Activated naive CD4-positive, alpha-beta T cell treated with anti-CD3 and anti-CD28 coated beads, Interleukin-2, amount 10 ng/mL, durations not matched to agents 7 days and 5 days (primary cell): ENCODE measurements at regions not wholly inside any gene's neighbourhood (a gene's known extent, or its start where the extent isn't known, plus 50 kb on each side); places are given as distances from the start of the nearest gene placed in this dataset.
"Not testable (repeated sequence)": the region's sequence is repeated elsewhere in the genome, so short reads cannot be mapped to it uniquely, and the experiment has no call there.

Experiments
- CTCF ChIA-PET: fragments of 350-600 bp; sonication (Branson Sonifier 250); formaldehyde crosslinking; loops from one replicate; lab custom pipeline; 2021; ENCODE audit warnings: antibody characterized with exemption; lab: Charles Lee
- DNase-seq: peaks from one replicate; pipeline ENCODE4 v3.0.0-alpha.2; 2020
- H3K27ac Mint-ChIP-seq: one replicate; pipeline ENCODE4 v1.8.0; 2021; ENCODE audit warnings: mild to moderate bottlenecking, moderate library complexity, mixed read lengths
- H3K27me3 Mint-ChIP-seq: one replicate; pipeline ENCODE4 v1.8.0; 2021; ENCODE audit warnings: mild to moderate bottlenecking, mixed read lengths
- H3K36me3 Mint-ChIP-seq: one replicate; pipeline ENCODE4 v1.8.0; 2021; ENCODE audit warnings: mixed read lengths
- H3K4me1 Mint-ChIP-seq: one replicate; pipeline ENCODE4 v1.8.0; 2021; ENCODE audit warnings: mixed read lengths
- H3K4me3 Mint-ChIP-seq: one replicate; pipeline ENCODE4 v1.8.0; 2021; ENCODE audit warnings: mild to moderate bottlenecking, moderate library complexity, mixed read lengths
- H3K9me3 Mint-ChIP-seq: one replicate; pipeline ENCODE4 v1.8.0; 2021; ENCODE audit warnings: mixed read lengths

DNA sequence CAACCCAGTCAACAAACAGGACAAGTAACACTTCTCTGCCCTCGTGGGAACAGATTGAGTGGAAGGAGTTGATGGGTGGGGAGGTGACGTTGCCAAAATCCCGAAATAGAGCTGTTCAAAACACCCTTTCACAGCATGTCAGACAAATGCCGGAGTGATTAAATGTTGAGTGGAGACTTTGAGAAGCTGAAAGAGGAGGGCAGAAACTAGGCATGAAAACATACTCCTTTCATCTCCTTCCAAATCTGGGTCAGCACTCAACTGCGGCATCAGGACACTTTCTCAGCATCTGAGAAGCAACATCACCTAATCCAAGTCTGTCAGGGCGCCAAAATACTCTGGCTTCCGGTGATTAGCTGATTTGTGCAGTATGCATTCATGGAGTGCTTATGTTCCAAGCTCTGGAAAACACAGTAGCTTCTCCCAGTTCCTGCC is 51.5 kb upstream of the MRI1 start:
- no peaks in the 10 kb centered on the region for H3K4me1 Mint-ChIP-seq
- peaks cover 27% of the 10 kb centered on the region for H3K27me3 Mint-ChIP-seq

DNA sequence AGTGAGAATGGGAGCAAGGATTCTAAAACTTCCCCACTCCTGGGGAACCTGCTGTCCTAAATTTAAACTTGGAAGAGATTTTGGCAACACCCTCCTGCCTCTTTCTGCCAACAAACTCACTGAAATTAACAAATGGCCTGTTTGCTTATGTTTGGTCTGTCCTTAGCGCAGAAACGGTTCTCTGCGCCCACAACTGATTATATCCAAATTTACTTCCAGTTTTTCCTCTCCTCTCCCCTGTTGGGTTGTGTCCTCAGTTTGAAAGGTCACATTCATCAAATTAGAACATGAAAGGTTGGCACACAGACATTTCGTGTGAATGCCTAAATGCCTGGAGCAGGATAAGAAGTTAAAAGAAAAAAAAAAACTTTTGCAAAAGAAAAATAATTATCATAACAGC is 56.4 kb upstream of the MRI1 start:
- Mint-ChIP-seq H3K27me3 (peaks cover 7% of the 10 kb centered on the region), H3K9me3 (no peaks in the 10 kb centered on the region), H3K4me1 (no peaks in the 10 kb centered on the region), H3K4me3 (no peak overlapping the region), H3K27ac (no peak overlapping the region), H3K36me3 (no peaks in the 10 kb centered on the region)
- CTCF ChIA-PET, result no interaction called here
- DNase-seq, result no peak

More for the DNA sequence above, 51.5 kb upstream of the MRI1 start:
- Mint-ChIP-seq H3K9me3 (peaks cover 6% of the 10 kb centered on the region), H3K36me3 (no peaks in the 10 kb centered on the region), H3K4me3 (no peak overlapping the region), H3K27ac (no peak overlapping the region)
- CTCF ChIA-PET, result interaction anchor here (0.7 kb wide), 1 partner anchor 227 kb away, joined by 3 read pairs; no protein-coding TSS in a partner anchor
- DNase-seq, result no peak

DNA sequence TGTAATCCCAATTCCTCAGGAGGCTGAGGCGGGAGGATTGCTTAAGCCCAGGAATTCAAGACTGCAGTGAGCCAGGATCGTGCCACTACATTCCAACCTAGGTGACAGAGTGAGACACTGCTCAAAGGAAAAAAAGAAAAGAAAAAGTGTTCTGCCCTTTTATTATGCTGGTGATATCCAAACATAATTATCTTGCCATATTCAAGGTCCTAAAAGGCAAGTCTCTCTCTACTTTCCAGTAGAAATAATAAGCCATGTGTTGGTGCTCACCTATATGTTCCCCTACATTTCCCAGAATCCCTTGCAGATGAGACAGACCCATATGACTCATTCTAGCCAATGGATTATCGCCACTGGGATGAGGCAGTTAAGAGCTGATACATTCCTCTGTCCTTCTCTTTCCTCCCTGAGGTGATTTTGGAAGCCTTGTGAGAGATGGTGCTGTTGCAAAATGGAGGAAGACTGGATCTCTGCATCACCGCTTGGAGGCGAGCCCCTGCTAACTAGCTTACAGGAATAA is 58.3 kb upstream of the MRI1 start:
- Mint-ChIP-seq H3K4me3 (no peak overlapping the region), H3K27me3 (peaks cover 14% of the 10 kb centered on the region), H3K36me3 (no peaks in the 10 kb centered on the region), H3K4me1 (no peaks in the 10 kb centered on the region), H3K9me3 (peaks cover 2% of the 10 kb centered on the region), H3K27ac (no peak overlapping the region)
- no peak for DNase-seq
- CTCF ChIA-PET, result no interaction called here

GRCh38 chr19:13705201-13705600 is 59.1 kb upstream of the MRI1 start:
- no peak overlapping the region for H3K4me3 Mint-ChIP-seq
- H3K36me3 Mint-ChIP-seq, result no peaks in the 10 kb centered on the region
- peaks cover 14% of the 10 kb centered on the region for H3K27me3 Mint-ChIP-seq
- DNase-seq, result no peak
- CTCF ChIA-PET, result no interaction called here
- H3K4me1 Mint-ChIP-seq, result no peaks in the 10 kb centered on the region
- H3K9me3 Mint-ChIP-seq, result peaks cover 2% of the 10 kb centered on the region
- no peak overlapping the region for H3K27ac Mint-ChIP-seq

- H3K27ac Mint-ChIP-seq, result no peak overlapping the region
- no peaks in the 10 kb centered on the region for H3K4me1 Mint-ChIP-seq
- no peak overlapping the region for H3K4me3 Mint-ChIP-seq
- CTCF ChIA-PET, result no interaction called here
- peaks cover 2% of the 10 kb centered on the region for H3K9me3 Mint-ChIP-seq
- H3K27me3 Mint-ChIP-seq, result peaks cover 14% of the 10 kb centered on the region
- H3K36me3 Mint-ChIP-seq, result no peaks in the 10 kb centered on the region
- no peak for DNase-seq
These were observed 62.7 kb upstream of the MRI1 start for GRCh38 chr19:13701624-13702023.

- no peaks in the 10 kb centered on the region for H3K4me1 Mint-ChIP-seq
- no peaks in the 10 kb centered on the region for H3K36me3 Mint-ChIP-seq
- H3K4me3 Mint-ChIP-seq, result no peak overlapping the region
- CTCF ChIA-PET, result no interaction called here
- H3K9me3 Mint-ChIP-seq, result peaks cover 2% of the 10 kb centered on the region
- no peak for DNase-seq
- no peak overlapping the region for H3K27ac Mint-ChIP-seq
- H3K27me3 Mint-ChIP-seq, result peaks cover 14% of the 10 kb centered on the region
These were observed 63.7 kb upstream of the MRI1 start for GRCh38 chr19:13700621-13701020.

GRCh38 chr19:13699786-13700185 is 64.5 kb upstream of the MRI1 start:
- Mint-ChIP-seq H3K4me3 (no peak overlapping the region), H3K36me3 (no peaks in the 10 kb centered on the region), H3K4me1 (no peaks in the 10 kb centered on the region), H3K27me3 (peaks cover 11% of the 10 kb centered on the region), H3K9me3 (peaks cover 2% of the 10 kb centered on the region), H3K27ac (no peak overlapping the region)
- CTCF ChIA-PET, result no interaction called here
- DNase-seq, result no peak

DNA sequence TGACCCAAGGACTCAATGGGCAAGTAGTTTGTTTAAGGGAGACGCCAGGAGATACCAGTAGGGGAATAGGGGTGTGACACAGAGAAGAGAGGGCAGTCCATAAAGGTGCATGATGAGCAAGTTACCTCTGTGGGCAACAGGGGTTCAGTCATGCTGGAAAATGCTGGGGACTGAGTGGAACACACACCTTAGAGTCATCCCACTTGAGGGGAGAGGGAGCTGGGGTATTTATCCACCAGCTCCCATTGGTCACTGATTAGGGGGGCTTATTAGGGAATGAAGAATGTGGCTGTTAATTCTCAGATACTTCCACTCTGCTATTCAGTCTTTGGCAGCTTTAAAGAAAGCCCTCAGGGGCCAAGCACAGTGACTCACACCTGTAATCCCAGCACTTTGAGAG is 67.5 kb upstream of the MRI1 start:
- no peak overlapping the region for H3K27ac Mint-ChIP-seq
- H3K9me3 Mint-ChIP-seq, result peaks cover 2% of the 10 kb centered on the region
- DNase-seq, result no peak
- CTCF ChIA-PET, result no interaction called here
- H3K27me3 Mint-ChIP-seq, result peaks cover 7% of the 10 kb centered on the region
- H3K36me3 Mint-ChIP-seq, result no peaks in the 10 kb centered on the region
- H3K4me3 Mint-ChIP-seq, result no peak overlapping the region
- H3K4me1 Mint-ChIP-seq, result no peaks in the 10 kb centered on the region

GRCh38 chr19:13693889-13694288 is 70.4 kb upstream of the MRI1 start:
- Mint-ChIP-seq H3K27ac (no peak overlapping the region), H3K36me3 (no peaks in the 10 kb centered on the region), H3K4me3 (no peak overlapping the region), H3K4me1 (no peaks in the 10 kb centered on the region), H3K27me3 (peaks cover 4% of the 10 kb centered on the region), H3K9me3 (no peaks in the 10 kb centered on the region)
- DNase-seq, result no peak
- CTCF ChIA-PET, result no interaction called here

- DNase-seq, result no peak
- Mint-ChIP-seq H3K4me3 (no peak overlapping the region), H3K27ac (no peak overlapping the region), H3K27me3 (no peaks in the 10 kb centered on the region), H3K4me1 (no peaks in the 10 kb centered on the region), H3K36me3 (no peaks in the 10 kb centered on the region), H3K9me3 (no peaks in the 10 kb centered on the region)
- CTCF ChIA-PET, result no interaction called here
These were observed 72.5 kb upstream of the MRI1 start for GRCh38 chr19:13691569-13692435.

DNA sequence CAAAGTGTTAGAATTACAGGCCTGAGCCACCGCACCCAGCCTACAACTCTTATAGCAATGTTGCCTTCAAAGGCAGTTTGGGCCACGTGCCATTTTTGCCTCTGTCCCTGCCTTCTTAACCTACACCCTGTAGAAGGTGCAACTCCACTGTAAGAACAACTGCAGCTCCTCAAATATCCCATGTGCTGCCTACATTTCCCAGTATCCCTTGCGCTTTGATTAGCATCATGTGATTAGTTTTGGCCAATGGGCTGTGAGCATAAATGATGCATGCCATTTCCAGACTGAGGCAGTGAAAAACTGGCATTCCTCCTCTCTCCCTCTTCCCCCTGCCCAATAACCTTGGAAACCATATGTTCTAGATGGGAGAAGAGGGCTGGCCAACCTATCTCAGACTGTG is 75.2 kb upstream of the MRI1 start:
- no peak overlapping the region for H3K4me3 Mint-ChIP-seq
- no peaks in the 10 kb centered on the region for H3K9me3 Mint-ChIP-seq
- no peaks in the 10 kb centered on the region for H3K4me1 Mint-ChIP-seq
- no peaks in the 10 kb centered on the region for H3K27me3 Mint-ChIP-seq
- H3K27ac Mint-ChIP-seq, result no peak overlapping the region
- CTCF ChIA-PET, result no interaction called here
- DNase-seq, result no peak
- no peaks in the 10 kb centered on the region for H3K36me3 Mint-ChIP-seq

DNA sequence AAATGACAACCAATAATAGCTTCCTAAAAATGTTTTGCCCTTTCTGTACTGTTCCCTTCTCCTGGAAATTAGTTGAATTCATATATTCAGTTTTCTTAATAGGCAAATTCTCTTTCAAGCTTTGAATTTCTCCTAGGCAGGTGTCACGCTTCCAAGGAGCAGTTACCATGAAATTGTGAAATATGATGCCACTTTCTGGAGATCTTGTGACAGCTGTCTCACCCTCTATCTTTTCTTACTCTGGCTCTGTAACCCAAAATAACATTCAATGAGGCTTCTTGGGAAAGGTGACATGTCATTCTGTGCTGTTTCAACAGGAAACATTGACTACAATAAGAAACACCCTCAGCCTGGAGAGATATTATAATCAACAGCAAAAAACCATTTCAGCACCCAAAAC is 80.3 kb upstream of the MRI1 start:
- Mint-ChIP-seq H3K27me3 (no peaks in the 10 kb centered on the region), H3K4me1 (no peaks in the 10 kb centered on the region), H3K27ac (no peak overlapping the region), H3K36me3 (peaks cover 2% of the 10 kb centered on the region), H3K9me3 (peaks cover 14% of the 10 kb centered on the region), H3K4me3 (no peak overlapping the region)
- DNase-seq, result no peak
- CTCF ChIA-PET, result no interaction called here

GRCh38 chr19:13681509-13681908 is 82.8 kb upstream of the MRI1 start:
- no peaks in the 10 kb centered on the region for H3K4me1 Mint-ChIP-seq
- peaks cover 2% of the 10 kb centered on the region for H3K36me3 Mint-ChIP-seq
- CTCF ChIA-PET, result no interaction called here
- DNase-seq, result no peak
- no peaks in the 10 kb centered on the region for H3K27me3 Mint-ChIP-seq
- H3K4me3 Mint-ChIP-seq, result no peak overlapping the region
- H3K9me3 Mint-ChIP-seq, result peaks cover 24% of the 10 kb centered on the region
- no peak overlapping the region for H3K27ac Mint-ChIP-seq

DNA sequence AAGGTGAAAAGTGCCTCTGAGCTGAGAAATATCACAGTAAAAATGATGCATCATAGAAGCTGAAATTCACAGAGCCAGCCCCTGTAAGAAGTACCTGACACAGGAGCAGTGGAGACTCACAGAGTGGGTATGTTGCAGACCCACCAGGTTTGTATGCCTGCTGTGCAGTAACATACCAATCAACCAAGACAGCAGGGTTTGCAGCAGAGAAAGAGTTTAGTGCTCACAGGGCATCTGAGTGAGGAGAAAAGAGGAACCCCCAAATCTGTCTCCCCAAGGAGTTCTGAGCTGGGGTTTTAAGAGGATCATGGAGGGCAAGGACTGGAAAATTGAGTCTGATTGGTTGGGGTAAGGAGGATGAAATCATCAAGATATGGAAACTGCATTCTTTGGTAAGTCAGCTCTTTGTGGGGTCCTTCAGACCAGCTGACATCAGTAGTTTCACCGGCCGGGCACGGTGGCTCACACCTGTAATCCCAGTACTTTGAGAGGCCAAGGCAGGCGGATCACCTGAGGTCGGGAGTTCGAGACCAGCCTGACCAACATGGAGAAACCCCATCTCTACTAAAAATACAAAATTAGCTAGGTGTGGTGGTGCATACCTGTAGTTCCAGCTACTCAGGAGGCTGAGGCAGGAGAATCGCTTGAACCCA is 83.5 kb upstream of the MRI1 start:
- H3K4me1 Mint-ChIP-seq, H3K27me3 Mint-ChIP-seq, DNase-seq, H3K4me3 Mint-ChIP-seq, H3K27ac Mint-ChIP-seq, H3K36me3 Mint-ChIP-seq: not testable (repeated sequence)
- CTCF ChIA-PET, result interaction anchor here (0.6 kb wide), 1 partner anchor 1851 kb away, joined by 4 read pairs; no protein-coding TSS in a partner anchor
- H3K9me3 Mint-ChIP-seq, result peaks cover 24% of the 10 kb centered on the region

DNA sequence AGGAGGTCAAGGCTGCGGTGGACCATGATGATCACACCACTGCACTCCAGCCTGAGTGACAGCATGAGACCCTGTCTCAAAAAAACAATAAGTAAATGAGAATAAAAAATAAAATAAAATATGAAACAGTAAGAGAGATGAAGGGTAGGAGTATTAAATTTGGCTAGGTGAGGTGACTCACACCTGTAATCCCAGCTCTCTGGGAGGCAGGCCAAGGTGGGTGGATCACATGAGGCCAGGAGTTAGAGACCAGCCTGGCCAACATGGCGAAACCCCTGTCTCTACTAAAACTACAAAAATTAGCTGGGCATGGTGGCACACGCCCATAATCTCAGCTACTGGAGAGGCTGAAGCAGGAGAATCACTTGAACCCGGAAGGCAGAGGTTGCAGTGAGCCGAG is 87.4 kb upstream of the MRI1 start:
- peaks cover 31% of the 10 kb centered on the region for H3K9me3 Mint-ChIP-seq
- H3K36me3 Mint-ChIP-seq, H3K27ac Mint-ChIP-seq, H3K27me3 Mint-ChIP-seq, H3K4me3 Mint-ChIP-seq, DNase-seq, H3K4me1 Mint-ChIP-seq: not testable (repeated sequence)
- CTCF ChIA-PET, result interaction anchor here (0.6 kb wide), 1 partner anchor 249 kb away, joined by 5 read pairs; no protein-coding TSS in a partner anchor
